Keratinocyte (primary cell): ENCODE measurements at regions not wholly inside any gene's neighbourhood (a gene's known extent, or its start where the extent isn't known, plus 50 kb on each side); places are given as distances from the start of the nearest gene placed in this dataset.

Experiments used
- DNase-seq: peaks from one replicate; pipeline ENCODE4 v3.0.0-alpha.2; 2011; ENCODE audit warnings: low read depth, missing footprints, low spot score
- FAIRE-seq: peaks from 2 replicates; lab custom pipeline; 2011; peaks lifted over from hg19 to GRCh38; lab: Jason Lieb, UNC
- H2AFZ ChIP-seq: 2 replicates; pipeline ENCODE4 v1.6.0; 2012; ENCODE audit warnings: low read length, control low read depth, inconsistent platforms; ENCODE audit not compliant: control insufficient read depth
- H3K27ac ChIP-seq: 2 replicates; pipeline ENCODE4 v1.5.1; 2011; ENCODE audit warnings: low read length; ENCODE audit not compliant: control insufficient read depth, insufficient read depth
- H3K27me3 ChIP-seq: 3 replicates; pipeline ENCODE4 v1.6.0; 2011; ENCODE audit warnings: low read length; ENCODE audit not compliant: control insufficient read depth, insufficient read depth; ENCODE audit errors: extremely low read depth
- H3K36me3 ChIP-seq, 2 experiments: 2 replicates in 1 of 2; 3 replicates in 1 of 2; pipeline ENCODE4 v1.5.1; 2011; ENCODE audit warnings: low read length in 2 of 2, mild to moderate bottlenecking in 1 of 2; ENCODE audit not compliant: control insufficient read depth in 2 of 2, insufficient read depth in 2 of 2; ENCODE audit errors: extremely low read depth in 1 of 2
- H3K4me1 ChIP-seq: 3 replicates; pipeline ENCODE4 v1.5.1; 2011; ENCODE audit warnings: low read length; ENCODE audit not compliant: control insufficient read depth, insufficient read depth; ENCODE audit errors: extremely low read depth
- H3K4me2 ChIP-seq: 3 replicates; pipeline ENCODE4 v1.6.0; 2011; ENCODE audit warnings: low read depth, low read length; ENCODE audit not compliant: control insufficient read depth, insufficient read depth; ENCODE audit errors: extremely low read depth
- H3K4me3 ChIP-seq, 3 experiments: fragments of 200-600 bp in 1 of 3; sonication (generic) in 1 of 3; 2 replicates in 2 of 3; 3 replicates in 1 of 3; pipeline ENCODE4 v1.5.1; 2011 to 2016; ENCODE audit warnings: low read length in 3 of 3, mild to moderate bottlenecking in 3 of 3, control low read depth in 2 of 3, inconsistent platforms in 1 of 3, low read depth in 1 of 3, mixed read lengths in 1 of 3, mixed run types in 1 of 3, moderate library complexity in 1 of 3; ENCODE audit not compliant: control insufficient read depth in 2 of 3, insufficient read depth in 2 of 3; ENCODE audit errors: extremely low read depth in 1 of 3
- H3K79me2 ChIP-seq: 2 replicates; pipeline ENCODE4 v1.6.0; 2012; ENCODE audit warnings: low read length; ENCODE audit not compliant: control insufficient read depth, insufficient read depth
- H3K9ac ChIP-seq: 3 replicates; pipeline ENCODE4 v1.6.0; 2011; ENCODE audit warnings: low read length; ENCODE audit not compliant: control insufficient read depth, insufficient read depth; ENCODE audit errors: extremely low read depth
- H3K9me1 ChIP-seq: 3 replicates; pipeline ENCODE4 v1.6.0; 2011; ENCODE audit warnings: low read length; ENCODE audit not compliant: control insufficient read depth, insufficient read depth; ENCODE audit errors: extremely low read depth
- H3K9me3 ChIP-seq: 2 replicates; pipeline ENCODE4 v1.5.1; 2012; ENCODE audit warnings: low read depth, low read length; ENCODE audit not compliant: control insufficient read depth
- H4K20me1 ChIP-seq: 3 replicates; pipeline ENCODE4 v1.6.0; 2011; ENCODE audit warnings: low read length; ENCODE audit not compliant: control insufficient read depth, insufficient read depth; ENCODE audit errors: extremely low read depth
- CTCF ChIP-seq, 3 experiments: IDR thresholded peaks in 1 of 3; conservative IDR thresholded peaks in 1 of 3; optimal IDR thresholded peaks in 1 of 3; 2 replicates in 2 of 3; 3 replicates in 1 of 3; pipeline versions ENCODE3 to v1.5.1; 2011; ENCODE audit warnings: low read length in 3 of 3, mild to moderate bottlenecking in 3 of 3, moderate library complexity in 2 of 3, control low read depth in 1 of 3, inconsistent platforms in 1 of 3; ENCODE audit not compliant: insufficient read depth in 2 of 3; ENCODE audit errors: extremely low read depth in 1 of 3
- EZH2 ChIP-seq: IDR thresholded peaks from one replicate; pipeline ENCODE4 v1.6.1; 2012; ENCODE audit warnings: inconsistent platforms, mild to moderate bottlenecking, low read length, moderate library complexity
- dilution Hi-C: fragments of 300-500 bp; cut with MboI; formaldehyde crosslinking; loops from one replicate; pipeline ENCODE4 v1.7.0; 2020; ENCODE audit warnings: low sequenced_read_pairs; ENCODE audit not compliant: extremely low pct_ligation_motif_present

- Histone ChIP-seq H4K20me1 (no peaks in the 10 kb centered on the region), H3K9me1 (no peaks in the 10 kb centered on the region), H3K9ac (no peak overlapping the region), H3K36me3 (no peaks in the 10 kb centered on the region), H3K27ac (no peak overlapping the region), H3K4me2 (no peak overlapping the region), H3K27me3 (no peaks in the 10 kb centered on the region), H3K4me3 (no peak overlapping the region), H2AFZ (no peak overlapping the region), H3K9me3 (no peaks in the 10 kb centered on the region), H3K79me2 (no peaks in the 10 kb centered on the region), H3K4me1 (no peaks in the 10 kb centered on the region)
- DNase-seq, result no peak
- no peak for FAIRE-seq
- dilution Hi-C loops, result no loop called here
- TF ChIP-seq CTCF (optimal IDR thresholded peaks at IDR 0.05 in 1 of 3, IDR thresholded peaks at IDR 0.05 in 1 of 3, conservative IDR thresholded peaks at IDR 0.05 in 1 of 3; ENCODE audit: extremely low read depth in 1 of 3, insufficient read depth in 2 of 3, low read length in 3 of 3), result no peak
- no peak for TF ChIP-seq EZH2
Measured at GRCh38 chr4:189293459-189293858, 647.2 kb upstream of the FRG1 start.

- H3K9me3 ChIP-seq, result no peaks in the 10 kb centered on the region
- H3K36me3 ChIP-seq, result no peaks in the 10 kb centered on the region
- H3K4me3 ChIP-seq, result no peak overlapping the region
- H3K4me1 ChIP-seq, result no peaks in the 10 kb centered on the region
- TF ChIP-seq EZH2, result no peak
- TF ChIP-seq CTCF (optimal IDR thresholded peaks at IDR 0.05 in 1 of 3, IDR thresholded peaks at IDR 0.05 in 1 of 3, conservative IDR thresholded peaks at IDR 0.05 in 1 of 3; ENCODE audit: extremely low read depth in 1 of 3, insufficient read depth in 2 of 3, low read length in 3 of 3), result no peak
- dilution Hi-C loops, result no loop called here
- H3K9me1 ChIP-seq, result no peaks in the 10 kb centered on the region
- DNase-seq, result no peak
- no peak overlapping the region for H3K27ac ChIP-seq
- H3K4me2 ChIP-seq, result no peak overlapping the region
- H3K27me3 ChIP-seq, result no peaks in the 10 kb centered on the region
- no peaks in the 10 kb centered on the region for H4K20me1 ChIP-seq
- H3K9ac ChIP-seq, result no peak overlapping the region
- no peak overlapping the region for H2AFZ ChIP-seq
- H3K79me2 ChIP-seq, result no peaks in the 10 kb centered on the region
- no peak for FAIRE-seq
Measured at GRCh38 chr4:189294574-189294973, 646.1 kb upstream of the FRG1 start.
